ENCODE measurements at regions not wholly inside any gene's neighbourhood (a gene's known extent, or its start where the extent isn't known, plus 50 kb on each side); places are given as distances from the start of the nearest gene placed in this dataset.

- TF ChIP-seq YY1 (IDR thresholded peaks at IDR 0.05; ENCODE audit: low read depth) (no peak), NFIC (IDR thresholded peaks at IDR 0.05) (no peak), RAD21 (IDR thresholded peaks at IDR 0.05; ENCODE audit: low read depth) (no peak), ZBTB7A (IDR thresholded peaks at IDR 0.05; ENCODE audit: low read depth) (no peak), TCF12 (IDR thresholded peaks at IDR 0.05; ENCODE audit: low read depth) (no peak), FOXM1 (IDR thresholded peaks at IDR 0.05; ENCODE audit: borderline replicate concordance, low read depth) (no peak), CEBPB (IDR thresholded peaks at IDR 0.05) (no peak), MAX (IDR thresholded peaks at IDR 0.05) (no peak), TAF1 (IDR thresholded peaks at IDR 0.05; ENCODE audit: low read depth) (no peak)
Observed at GRCh38 chrX:150018931-150019361, 80.7 kb upstream of the EOLA2 start.

All from Ishikawa (cell line).